GM21786 (cell line): ENCODE measurements at regions not wholly inside any gene's neighbourhood (a gene's known extent, or its start where the extent isn't known, plus 50 kb on each side); places are given as distances from the start of the nearest gene placed in this dataset.
A peak's percentile ranks its signal among the peaks of the same experiment; 100 is the strongest.

Experiments
- ATAC-seq: cut with Tn5 transposase; IDR thresholded peaks from one replicate; pipeline ENCODE4 v1.9.1; 2021; ENCODE audit not compliant: unreplicated experiment

DNA sequence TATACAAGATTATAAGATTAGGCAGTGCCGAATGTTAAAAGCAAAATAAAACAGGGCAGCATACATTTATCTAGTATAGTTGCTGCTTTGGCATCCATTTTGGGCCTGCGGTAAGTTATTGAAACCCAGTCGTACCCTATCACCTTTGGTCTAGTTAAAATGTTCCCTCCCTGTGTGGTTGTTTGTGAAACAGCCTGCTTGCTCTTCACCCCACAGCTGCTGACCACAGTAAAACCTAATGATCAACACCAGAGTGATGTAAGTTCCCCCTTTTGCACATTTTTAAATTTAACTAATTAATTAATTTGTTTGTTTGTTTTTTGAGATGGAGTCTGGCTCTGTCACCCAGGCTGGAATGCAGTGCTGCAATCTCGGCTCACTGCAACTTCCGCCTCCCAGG, 50.3 kb upstream of the TXNDC5 start:
- peak; percentile 25 for ATAC-seq
